SIG-M5 treated with dmso at 0.1 percent for 504 hours (cell line): ENCODE measurements at regions not wholly inside any gene's neighbourhood (a gene's known extent, or its start where the extent isn't known, plus 50 kb on each side); places are given as distances from the start of the nearest gene placed in this dataset.
"Not testable (repeated sequence)": the region's sequence is repeated elsewhere in the genome, so short reads cannot be mapped to it uniquely, and the experiment has no call there.

Experiments used
- DNase-seq: peaks from one replicate; lab custom pipeline; 2025; ENCODE audit not compliant: unreplicated experiment; lab: John Stamatoyannopoulos, UW

DNA sequence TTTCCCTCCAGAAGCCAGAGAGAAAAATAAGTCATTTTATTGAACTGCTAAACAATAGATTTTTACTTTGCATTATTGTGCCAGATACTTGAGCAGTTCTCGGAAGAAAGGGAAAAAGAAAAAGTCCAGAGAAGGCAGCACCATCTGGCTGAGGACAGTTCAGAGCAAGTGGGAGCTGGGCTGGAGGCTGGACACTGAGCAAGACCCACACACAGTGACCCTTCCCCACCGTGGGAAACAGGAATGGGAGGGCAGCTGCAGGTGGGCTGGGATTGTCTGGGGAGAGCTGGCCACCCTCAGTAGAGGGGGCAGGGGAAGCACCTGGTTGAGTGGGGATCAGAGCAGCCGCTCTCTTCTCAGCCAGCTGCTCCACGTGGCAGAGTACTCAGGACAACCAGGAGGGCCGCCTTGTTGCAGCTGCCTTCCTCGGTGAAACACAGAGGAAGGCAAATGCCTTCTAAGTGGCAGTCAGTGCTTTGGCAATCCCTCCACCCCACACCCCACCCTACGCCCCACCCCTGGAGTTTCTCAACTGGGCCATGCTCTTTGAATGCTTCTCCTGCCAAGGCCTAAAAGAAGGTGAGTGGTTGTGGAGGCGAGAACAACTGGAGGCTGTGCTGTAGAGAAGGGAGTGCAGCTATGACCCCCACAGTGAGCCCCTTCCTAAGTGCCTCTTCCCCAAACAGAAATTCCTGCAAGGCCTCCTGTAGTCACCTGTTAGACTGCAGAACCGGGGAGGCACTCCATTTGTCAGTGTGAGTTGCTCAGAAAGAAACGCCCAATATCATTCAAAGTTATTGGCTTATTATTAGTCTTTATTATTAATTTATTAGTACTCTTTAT, 179.3 kb downstream of the ZIC5 start:
- no peak for DNase-seq

DNA sequence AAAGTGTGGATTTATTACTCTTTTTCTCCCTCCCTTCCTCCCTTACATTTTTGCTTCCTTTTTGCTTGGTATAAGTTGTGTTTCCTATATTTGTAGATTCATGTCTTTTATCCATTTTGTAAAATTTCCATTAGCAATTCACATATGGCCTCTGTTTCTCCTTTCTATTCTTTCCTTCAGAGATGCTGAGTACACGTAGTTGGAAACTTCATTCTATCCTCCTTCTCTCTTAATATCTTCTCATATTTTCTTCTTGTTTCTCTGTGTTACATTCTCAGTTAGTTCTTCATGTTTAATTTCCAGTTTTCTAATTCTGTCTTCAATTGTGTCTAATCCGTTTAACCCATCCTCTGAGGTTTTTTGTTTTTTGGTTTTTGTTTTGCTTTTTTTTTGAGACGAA, 188.9 kb downstream of the ZIC5 start:
- no peak for DNase-seq

DNA sequence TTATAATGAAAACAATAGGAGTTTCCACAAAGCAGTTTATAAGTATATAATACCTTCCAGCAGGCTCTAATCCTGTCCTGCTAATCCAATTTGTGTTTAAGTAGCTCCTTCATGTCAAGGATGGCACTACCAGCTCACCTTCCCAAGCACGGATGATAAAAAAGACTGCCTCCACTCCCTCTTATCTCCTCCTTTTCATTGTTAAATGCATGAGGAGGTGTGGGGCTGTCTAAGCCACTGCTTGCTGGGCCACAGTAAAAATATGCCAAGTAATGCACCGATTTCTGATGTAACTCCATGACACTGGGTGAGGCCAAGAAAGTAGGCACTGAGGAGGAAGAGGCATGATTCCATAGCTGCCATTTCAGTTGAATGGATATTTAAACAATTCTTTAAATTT, 193.1 kb downstream of the ZIC5 start:
- DNase-seq, result no peak

DNA sequence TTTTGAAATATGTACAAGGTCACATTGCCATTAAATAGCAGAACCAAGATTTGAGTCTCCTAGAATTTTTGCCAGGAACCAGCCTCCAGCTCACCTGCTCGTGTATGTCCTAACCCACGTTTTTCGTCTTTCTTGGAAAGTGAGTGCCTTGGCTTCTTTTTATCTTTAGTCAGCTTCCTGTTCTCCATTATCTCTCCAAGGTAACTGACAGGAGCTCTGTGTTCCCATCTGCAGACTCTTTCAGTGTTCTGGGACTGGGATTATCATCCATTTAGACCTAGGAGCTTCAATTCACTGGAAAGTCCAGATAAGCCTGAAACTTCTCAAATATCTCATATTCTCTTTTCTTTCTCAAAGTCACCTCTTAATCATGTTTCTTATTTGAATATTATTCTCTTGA, 193.7 kb downstream of the ZIC5 start:
- DNase-seq, result no peak

DNA sequence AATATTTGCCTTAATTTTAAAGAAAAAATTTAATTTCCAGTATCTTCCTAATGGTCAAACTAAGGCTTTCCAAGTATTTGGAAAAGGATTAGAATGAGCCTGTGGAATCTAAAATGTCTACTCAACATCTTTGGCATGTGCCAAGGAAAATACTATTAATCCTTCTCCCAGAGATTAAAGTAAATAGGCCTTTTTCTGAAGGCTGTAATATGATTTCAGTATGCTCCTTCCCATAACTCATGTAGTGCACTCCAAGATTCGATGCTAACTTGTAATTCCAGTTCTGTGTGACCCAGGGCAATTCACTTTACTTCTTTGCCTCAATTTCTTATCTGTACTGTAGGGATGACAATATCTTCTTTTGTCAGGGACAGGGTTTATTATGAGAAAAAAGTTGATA, 196.9 kb downstream of the ZIC5 start:
- DNase-seq, result no peak

GRCh38 chr13:99768986-99769385, 202.6 kb downstream of the ZIC5 start:
- DNase-seq, result no peak

GRCh38 chr13:99766641-99767045, 204.9 kb downstream of the ZIC5 start:
- DNase-seq, result no peak

GRCh38 chr13:99765869-99766268, 205.7 kb downstream of the ZIC5 start:
- DNase-seq, result no peak

- DNase-seq, result no peak
Observed at GRCh38 chr13:99760456-99760855, 211.1 kb downstream of the ZIC5 start.

DNA sequence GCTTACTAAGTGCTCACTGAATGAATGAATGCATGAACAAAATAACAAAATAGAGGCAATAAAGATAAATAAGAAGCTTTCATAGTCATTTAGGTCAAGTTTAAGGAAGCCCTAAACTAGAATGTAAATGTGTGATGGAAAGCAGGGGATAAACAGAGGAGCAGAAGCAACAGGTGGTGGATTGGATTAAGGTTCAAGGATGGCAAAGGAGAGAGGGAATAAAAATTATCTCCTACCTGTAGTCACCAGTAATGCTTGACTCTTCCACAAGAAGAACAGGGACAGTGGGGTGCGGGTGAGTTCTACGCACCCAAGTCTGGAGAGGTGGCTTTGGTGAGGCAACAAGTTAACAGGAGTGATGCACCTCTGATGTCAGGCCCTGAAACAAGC, 212.4 kb downstream of the ZIC5 start:
- no peak for DNase-seq

- DNase-seq, result no peak
Observed at GRCh38 chr13:99758460-99759162, 213.0 kb downstream of the ZIC5 start.

DNA sequence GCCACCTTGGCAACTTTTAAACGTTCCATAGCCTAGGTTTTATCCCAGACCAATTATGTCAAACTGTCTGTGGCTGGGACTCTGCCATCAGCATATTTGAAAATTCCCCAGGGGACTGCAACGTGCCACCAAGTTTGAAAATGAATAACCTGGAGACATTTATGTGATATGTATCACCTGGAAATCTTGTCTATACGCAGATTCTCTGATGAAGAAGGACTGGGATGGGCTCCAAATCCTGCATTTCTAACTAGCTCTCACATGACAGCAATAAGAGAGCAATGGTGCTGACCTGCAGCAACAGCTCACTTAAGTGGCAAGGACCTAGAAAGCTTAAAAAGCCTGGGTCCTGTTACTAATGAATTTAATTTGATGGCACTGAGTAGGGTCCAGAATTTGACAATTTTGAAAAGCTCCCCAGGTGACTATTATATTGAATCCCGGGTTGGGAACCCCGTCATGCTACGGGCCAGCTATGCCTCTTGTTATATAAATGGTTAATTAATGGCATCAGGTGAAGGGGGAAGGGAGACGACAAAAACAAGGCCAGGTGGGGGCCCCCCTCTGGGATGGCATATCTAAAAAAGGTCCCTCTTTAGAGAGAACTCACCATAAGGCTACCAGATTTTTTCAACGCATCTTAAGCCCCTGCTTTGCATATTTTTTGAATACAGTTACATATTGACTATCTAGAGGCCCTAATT, 213.7 kb downstream of the ZIC5 start:
- no peak for DNase-seq

DNA sequence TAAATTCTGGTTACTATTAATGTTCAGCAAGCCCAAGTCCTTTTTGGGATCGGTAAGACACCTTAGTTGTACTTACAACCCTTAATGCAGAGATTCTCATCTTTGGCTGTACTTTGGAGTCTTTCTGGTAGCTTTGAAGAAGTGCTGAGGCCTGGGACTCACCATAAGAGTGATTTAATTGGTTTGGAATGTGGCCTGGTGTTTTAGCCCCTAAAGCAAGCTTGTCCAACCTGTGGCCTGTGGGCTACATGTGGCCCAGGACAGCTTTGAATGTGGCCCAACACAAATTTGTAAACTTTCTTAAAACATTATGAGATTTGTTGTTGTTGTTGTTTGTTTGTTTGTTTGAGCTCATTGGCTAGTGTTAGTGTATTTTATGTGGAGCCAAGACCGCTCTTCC, 215.3 kb downstream of the ZIC5 start:
- no peak for DNase-seq

- not testable (repeated sequence) for DNase-seq
Observed at GRCh38 chr13:99754750-99755149, 216.8 kb downstream of the ZIC5 start.

- no peak for DNase-seq
Observed at GRCh38 chr13:99752373-99752772, 219.2 kb downstream of the ZIC5 start.

DNA sequence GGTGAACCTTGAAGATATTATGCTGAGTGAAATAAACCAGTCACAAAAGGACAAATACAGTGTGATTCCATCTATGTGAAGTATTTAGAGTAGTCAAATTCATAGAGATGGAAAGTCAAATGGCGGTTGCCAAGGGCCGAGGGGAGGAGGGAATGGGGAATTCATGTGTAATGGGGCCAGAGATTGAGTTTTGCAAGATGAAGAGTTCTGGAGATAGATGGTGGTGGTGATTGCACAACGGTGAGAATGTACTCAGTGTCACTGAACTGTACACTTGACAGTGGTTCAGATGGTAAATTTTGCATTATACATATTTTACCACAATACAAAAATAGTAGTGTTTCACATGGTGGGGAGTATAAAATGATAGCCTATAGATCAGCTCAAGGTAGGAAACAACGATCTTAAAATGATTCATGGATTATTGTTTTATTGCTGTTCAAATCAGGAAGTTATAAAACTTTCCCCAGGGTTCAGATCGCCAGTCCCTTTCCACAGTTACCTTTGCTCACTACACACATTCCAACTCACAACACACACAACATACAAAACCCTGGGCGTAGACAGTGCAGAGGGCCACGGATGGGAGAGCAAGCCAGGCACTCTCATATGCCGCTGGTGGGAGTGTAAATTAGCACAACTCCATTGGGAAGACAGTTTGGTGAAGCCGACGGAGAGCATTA, 219.9 kb downstream of the ZIC5 start:
- DNase-seq, result peak; percentile 7

- DNase-seq, result no peak
Observed at GRCh38 chr13:99750951-99751350, 220.6 kb downstream of the ZIC5 start.

DNA sequence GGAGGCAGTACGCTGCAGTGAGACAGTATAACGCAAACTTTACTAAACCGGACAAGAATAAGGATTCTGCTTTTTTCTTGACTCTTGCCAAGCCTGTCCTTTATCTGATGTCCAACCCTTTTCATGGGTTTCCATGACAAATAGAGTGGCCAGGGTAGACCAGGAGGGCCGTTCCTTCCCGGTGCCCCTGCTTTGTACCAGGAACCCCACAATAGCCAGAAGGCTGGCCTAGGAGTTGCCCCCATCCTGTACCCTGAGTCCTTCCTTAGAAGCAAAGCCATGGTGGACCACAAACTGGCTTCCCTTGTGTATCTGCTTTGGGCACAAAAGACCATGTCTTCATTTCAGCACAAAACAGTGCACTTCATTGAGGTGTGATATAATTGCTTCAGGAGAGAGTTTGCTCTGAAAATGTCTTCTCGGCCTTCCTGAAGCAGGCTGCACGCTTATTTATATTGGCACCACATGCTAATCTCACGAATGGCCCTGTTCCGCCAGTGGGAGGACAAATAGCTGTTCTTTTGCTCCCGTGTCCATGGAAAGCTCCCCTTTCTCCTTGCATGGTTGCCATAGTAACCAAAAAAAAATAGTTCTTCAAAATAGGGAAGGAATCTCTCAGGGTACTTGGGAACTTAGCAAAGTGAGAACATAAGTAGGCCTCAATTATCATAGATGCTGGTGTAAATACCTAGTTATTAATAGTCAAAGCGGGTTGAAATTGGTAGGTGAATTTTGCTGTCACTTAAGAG, 222.1 kb downstream of the ZIC5 start:
- no peak for DNase-seq

DNA sequence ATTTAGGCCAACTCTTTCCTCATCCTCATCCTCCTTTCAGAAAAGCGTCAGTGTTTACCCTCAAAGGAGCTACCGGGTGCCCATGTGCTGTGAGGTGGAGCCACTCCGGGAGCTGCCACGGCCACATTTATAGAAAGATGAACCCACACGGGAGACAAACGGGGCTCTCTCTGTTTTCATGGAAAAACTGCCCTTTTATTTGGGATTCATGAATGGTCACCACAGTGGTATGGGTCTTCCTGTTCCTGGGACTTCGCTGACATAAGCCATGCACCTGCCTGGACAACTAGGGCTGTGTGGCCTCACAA, 224.2 kb downstream of the ZIC5 start:
- DNase-seq, result no peak

GRCh38 chr13:99746637-99747402, 224.7 kb downstream of the ZIC5 start:
- DNase-seq, result no peak
